Kidney (tissue), 13 donors: ENCODE measurements at regions not wholly inside any gene's neighbourhood (a gene's known extent, or its start where the extent isn't known, plus 50 kb on each side); places are given as distances from the start of the nearest gene placed in this dataset.

Experiments used
- DNase-seq, 5 donors: peaks; one replicate each; pipeline ENCODE4 v3.0.0-alpha.2; 2013 to 2020
- FAIRE-seq: peaks from 2 replicates; lab custom pipeline; 2012; peaks lifted over from hg19 to GRCh38; lab: Jason Lieb, UNC
- H3K27ac ChIP-seq, 2 donors: one replicate each; pipeline ENCODE4 v1.7.0; 2013; ENCODE audit warnings: low read depth in 2 of 2, low read length in 2 of 2, inconsistent platforms in 1 of 2
- H3K27me3 ChIP-seq: one replicate; pipeline ENCODE4 v1.7.1; 2013; ENCODE audit warnings: low read length, inconsistent platforms; ENCODE audit not compliant: control insufficient read depth, insufficient read depth
- H3K36me3 ChIP-seq, 3 donors: one replicate each; pipeline versions ENCODE4 v1.7.0 to v1.7.1; 2013; ENCODE audit warnings: low read length in 3 of 3, control low read depth in 1 of 3, inconsistent platforms in 1 of 3; ENCODE audit not compliant: insufficient read depth in 3 of 3, control insufficient read depth in 2 of 3
- H3K4me1 ChIP-seq, 3 donors: one replicate each; pipeline versions ENCODE4 v1.7.0 to v1.7.1; 2013; ENCODE audit warnings: low read length in 3 of 3, inconsistent platforms in 1 of 3, low read depth in 1 of 3; ENCODE audit not compliant: control insufficient read depth in 2 of 3, insufficient read depth in 2 of 3
- H3K4me3 ChIP-seq, 3 donors: one replicate each; pipeline versions ENCODE4 v1.7.0 to v1.8.1; 2013; ENCODE audit warnings: low read length in 3 of 3, control low read depth in 1 of 3, inconsistent platforms in 1 of 3
- H3K9ac ChIP-seq, 3 donors: one replicate each; pipeline versions ENCODE4 v1.7.0 to v1.7.1; 2013; ENCODE audit warnings: low read length in 3 of 3, control low read depth in 1 of 3, inconsistent platforms in 1 of 3
- H3K9me3 ChIP-seq, 3 donors: one replicate each; pipeline versions ENCODE4 v1.7.0 to v1.7.1; 2013; ENCODE audit warnings: low read length in 3 of 3, control low read depth in 1 of 3, inconsistent platforms in 1 of 3; ENCODE audit not compliant: control insufficient read depth in 2 of 3, insufficient read depth in 1 of 3
- CTCF ChIP-seq: IDR thresholded peaks from 3 replicates; pipeline ENCODE4 v1.5.1; 2012; ENCODE audit warnings: mild to moderate bottlenecking, moderate library complexity, borderline replicate concordance; ENCODE audit not compliant: insufficient read depth; ENCODE audit errors: extremely low read depth
- intact Hi-C: fragments of 100-400 bp; cut with DNase I; formaldehyde crosslinking; loops from one replicate; pipeline ENCODE4 v1.11.1; 2022
- donor health status: control.
- donor health status: control.
- donor health status: control.
- donor health status: control.
- donor health status: control.
- donor health status: DM: yes; HTN: yes; CAD: no.
- donor health status: Normal renal cell carcinoma (clear cell type).

- no peak overlapping the region for H3K4me3 ChIP-seq
- no peaks in the 10 kb centered on the region for H3K4me1 ChIP-seq
- no peak overlapping the region for H3K9ac ChIP-seq
- H3K27ac ChIP-seq, result no peak overlapping the region
- FAIRE-seq (no peak), DNase-seq (no peak)
- no peaks in the 10 kb centered on the region for H3K36me3 ChIP-seq
- peaks cover 0 to 10% (median 0%) of the 10 kb centered on the region in 3 donors for H3K9me3 ChIP-seq
- intact Hi-C loops, result no loop called here
- TF ChIP-seq CTCF, result no peak
- no peaks in the 10 kb centered on the region for H3K27me3 ChIP-seq
Measured at GRCh38 chr16:76766538-76766937, 424.5 kb upstream of the MON1B start.

- TF ChIP-seq CTCF, result no peak
- FAIRE-seq, result no peak
- H3K4me1 ChIP-seq, result no peaks in the 10 kb centered on the region
- peaks cover 0 to 3% (median 0%) of the 10 kb centered on the region in 3 donors for H3K9me3 ChIP-seq
- no peak overlapping the region for H3K4me3 ChIP-seq
- intact Hi-C loops, result no loop called here
- H3K9ac ChIP-seq, result no peak overlapping the region
- no peak for DNase-seq
- H3K27me3 ChIP-seq, result no peaks in the 10 kb centered on the region
- no peaks in the 10 kb centered on the region for H3K36me3 ChIP-seq
- H3K27ac ChIP-seq, result no peak overlapping the region
Measured at GRCh38 chr16:76768316-76768715, 422.7 kb upstream of the MON1B start.

GRCh38 chr16:76768948-76769347, 422.0 kb upstream of the MON1B start:
- Histone ChIP-seq H3K4me3 (no peak overlapping the region), H3K27ac (no peak overlapping the region), H3K9ac (no peak overlapping the region), H3K27me3 (no peaks in the 10 kb centered on the region), H3K4me1 (no peaks in the 10 kb centered on the region), H3K9me3 (no peaks in the 10 kb centered on the region), H3K36me3 (no peaks in the 10 kb centered on the region)
- DNase-seq (no peak), FAIRE-seq (no peak)
- intact Hi-C loops, result no loop called here
- TF ChIP-seq CTCF, result no peak

DNA sequence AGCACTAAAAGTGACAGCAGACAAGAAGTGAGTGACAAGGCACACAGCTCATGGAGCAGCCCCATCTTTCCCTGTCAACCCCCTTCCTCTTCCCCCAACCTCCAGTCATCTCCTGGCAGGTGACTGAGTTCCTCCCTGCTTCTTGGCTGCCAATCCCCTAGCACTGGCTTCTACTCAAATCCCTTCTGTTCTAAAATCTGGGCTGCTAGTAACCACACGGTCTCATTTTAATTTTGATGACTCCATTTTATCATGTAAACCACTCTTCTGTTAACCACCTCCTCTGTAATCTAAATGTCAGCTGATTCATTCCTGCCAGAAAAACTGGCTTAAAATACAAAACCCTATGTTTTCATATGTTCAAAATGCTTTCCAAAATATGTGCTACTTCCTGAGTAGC, 419.8 kb upstream of the MON1B start:
- FAIRE-seq, result no peak
- Histone ChIP-seq H3K27ac (no peak overlapping the region), H3K36me3 (no peaks in the 10 kb centered on the region), H3K4me3 (no peak overlapping the region), H3K27me3 (no peaks in the 10 kb centered on the region), H3K4me1 (no peaks in the 10 kb centered on the region), H3K9ac (no peak overlapping the region), H3K9me3 (no peaks in the 10 kb centered on the region)
- TF ChIP-seq CTCF, result no peak
- intact Hi-C loops, result no loop called here
- no peak for DNase-seq
